SK-N-SH (cell line): ENCODE measurements at regions not wholly inside any gene's neighbourhood (a gene's known extent, or its start where the extent isn't known, plus 50 kb on each side); places are given as distances from the start of the nearest gene placed in this dataset.

Experiments
- CTCF ChIP-seq: fragments of 200-600 bp; sonication (generic); IDR thresholded peaks from 2 replicates; pipeline ENCODE4 v1.6.1; 2017; ENCODE audit warnings: antibody characterized with exemption, mild to moderate bottlenecking, moderate library complexity
- EP300 ChIP-seq, 2 experiments: IDR thresholded peaks; 2 replicates each; pipeline versions ENCODE4 v1.4.0 to v1.6.1; 2012; ENCODE audit warnings: borderline replicate concordance in 1 of 2, low read depth in 1 of 2, low read length in 1 of 2
- FOXJ3 ChIP-seq: sonication (generic); formaldehyde crosslinking; IDR thresholded peaks from 2 replicates; pipeline ENCODE4 v1.5.1; 2020; ENCODE audit warnings: mild to moderate bottlenecking, missing genetic modification reagents
- MXI1 ChIP-seq: IDR thresholded peaks from 2 replicates; pipeline ENCODE4 v1.6.1; 2012; ENCODE audit warnings: mild to moderate bottlenecking, low read depth, low read length, improper control_type of control experiment
- NFIC ChIP-seq: IDR thresholded peaks from 2 replicates; pipeline ENCODE4 v1.4.0; 2012; ENCODE audit warnings: borderline replicate concordance
- PBX3 ChIP-seq: IDR thresholded peaks from 2 replicates; pipeline ENCODE4; 2012
- POLR2AphosphoS5 ChIP-seq: IDR thresholded peaks from 2 replicates; pipeline ENCODE4 v1.6.1; 2012; ENCODE audit warnings: low read depth, low read length
- RCOR1 ChIP-seq: fragments of 150-350 bp; IDR thresholded peaks from 2 replicates; pipeline ENCODE4 v1.6.1; 2017; ENCODE audit warnings: antibody characterized with exemption, low read length
- REST ChIP-seq: IDR thresholded peaks from 2 replicates; pipeline ENCODE4 v1.6.1; 2012; ENCODE audit warnings: mild to moderate bottlenecking, low read depth, low read length, moderate library complexity
- RFX5 ChIP-seq: IDR thresholded peaks from 2 replicates; pipeline ENCODE4 v1.6.1; 2012; ENCODE audit warnings: mild to moderate bottlenecking, improper control_type of control experiment, low read length
- USF2 ChIP-seq: fragments of 150-350 bp; IDR thresholded peaks from 2 replicates; pipeline ENCODE4 v1.6.1; 2017; ENCODE audit warnings: antibody characterized with exemption, low read length, low read depth, borderline replicate concordance
- YY1 ChIP-seq: IDR thresholded peaks from 2 replicates; pipeline ENCODE4 v1.4.0; 2012; ENCODE audit warnings: low read depth, mild to moderate bottlenecking

GRCh38 chr1:83067954-83068353 lies 931.0 kb downstream of the TTLL7 start:
- TF ChIP-seq CTCF (no peak), RCOR1 (no peak), PBX3 (no peak), POLR2AphosphoS5 (no peak), NFIC (no peak), MXI1 (no peak), EP300 (IDR thresholded peaks at IDR 0.05; ENCODE audit: borderline replicate concordance in 1 of 2, low read depth in 1 of 2, low read length in 1 of 2) (no peak), FOXJ3 (no peak), USF2 (no peak), REST (no peak), RFX5 (no peak), YY1 (no peak)
